SH-SY5Y (cell line): ENCODE measurements at regions not wholly inside any gene's neighbourhood (a gene's known extent, or its start where the extent isn't known, plus 50 kb on each side); places are given as distances from the start of the nearest gene placed in this dataset.

ENCODE experiments used
- GATA2 ChIP-seq: IDR thresholded peaks from 2 replicates; pipeline ENCODE4 v1.6.1; 2011; ENCODE audit warnings: mild to moderate bottlenecking, low read depth, low read length
- GATA3 ChIP-seq: IDR thresholded peaks from 2 replicates; pipeline ENCODE4 v1.6.1; 2011; ENCODE audit warnings: low read depth, mild to moderate bottlenecking, low read length, moderate library complexity

DNA sequence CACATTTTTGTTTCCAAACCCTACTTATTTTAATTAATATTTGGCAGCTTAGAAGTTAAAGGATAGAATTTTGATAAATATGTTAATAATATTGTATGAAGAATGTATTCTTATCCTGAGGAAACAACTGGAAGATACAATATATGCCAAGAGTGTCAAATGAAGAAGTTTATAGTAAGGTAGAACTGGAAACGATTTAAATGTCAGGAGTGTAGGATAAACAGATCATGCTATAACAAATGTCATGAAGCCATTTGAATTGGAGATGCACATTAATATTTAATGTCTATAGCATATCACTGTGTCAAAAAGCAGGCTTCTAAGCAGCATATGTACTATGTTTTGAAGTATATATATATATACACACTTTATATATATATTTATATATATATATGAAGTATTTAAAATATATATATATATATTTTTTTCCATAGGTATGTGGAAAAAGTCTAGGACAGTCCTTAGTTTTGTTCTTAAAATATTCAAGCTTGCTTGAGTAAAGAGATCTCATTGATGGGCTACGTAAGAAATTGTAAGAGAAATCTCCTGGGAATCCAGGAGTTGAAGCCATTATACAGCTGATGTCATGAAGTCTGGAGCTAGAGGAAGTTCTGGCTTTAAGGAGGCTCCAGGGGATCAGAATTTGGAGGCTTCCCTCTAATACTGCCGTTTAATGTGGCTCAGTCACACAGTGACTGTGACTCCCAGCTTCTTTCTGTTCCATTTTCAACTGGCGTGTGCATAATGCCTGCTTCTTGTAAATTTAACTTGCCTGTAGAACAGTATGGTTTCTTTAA is 79.9 kb upstream of the MYCBP2 start:
- TF ChIP-seq GATA2 (no peak), GATA3 (no peak)

DNA sequence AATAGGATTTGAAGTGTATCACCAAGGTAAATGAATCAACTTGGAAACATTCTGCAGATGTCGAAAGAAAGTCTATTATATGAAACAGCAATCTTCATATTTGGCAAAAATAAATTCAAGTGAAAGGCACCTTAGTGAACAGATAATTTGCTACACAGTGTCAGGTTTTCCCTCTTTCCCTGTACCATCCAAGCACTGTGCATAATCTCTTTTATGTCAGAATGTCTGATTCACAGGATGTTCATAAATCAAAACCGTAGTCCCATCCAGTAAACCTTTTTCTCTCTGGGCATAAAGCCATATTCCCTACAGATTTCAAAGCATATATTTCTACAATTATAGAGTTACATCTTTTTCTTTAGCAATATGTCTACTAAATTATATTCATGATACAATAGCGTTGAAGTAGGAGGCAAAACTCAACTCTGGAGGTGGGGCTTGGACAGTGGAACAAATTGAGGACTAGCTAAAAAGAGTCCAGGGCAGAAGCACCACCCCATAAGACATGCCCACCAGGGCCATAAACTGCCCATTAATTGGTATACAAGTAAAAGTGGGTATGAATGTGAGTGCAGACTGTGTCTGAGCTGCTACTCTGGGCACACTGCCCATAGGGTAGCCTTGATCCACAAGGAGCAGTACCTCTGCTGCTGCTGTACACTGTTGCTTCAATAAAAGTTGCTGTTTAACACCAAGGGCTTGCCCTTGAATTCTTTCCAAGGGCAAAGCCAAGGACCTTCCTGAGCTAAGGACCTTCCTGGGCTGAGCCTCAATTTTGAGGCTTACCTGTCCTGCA is 72.1 kb upstream of the MYCBP2 start:
- TF ChIP-seq GATA2 (no peak), GATA3 (no peak)

DNA sequence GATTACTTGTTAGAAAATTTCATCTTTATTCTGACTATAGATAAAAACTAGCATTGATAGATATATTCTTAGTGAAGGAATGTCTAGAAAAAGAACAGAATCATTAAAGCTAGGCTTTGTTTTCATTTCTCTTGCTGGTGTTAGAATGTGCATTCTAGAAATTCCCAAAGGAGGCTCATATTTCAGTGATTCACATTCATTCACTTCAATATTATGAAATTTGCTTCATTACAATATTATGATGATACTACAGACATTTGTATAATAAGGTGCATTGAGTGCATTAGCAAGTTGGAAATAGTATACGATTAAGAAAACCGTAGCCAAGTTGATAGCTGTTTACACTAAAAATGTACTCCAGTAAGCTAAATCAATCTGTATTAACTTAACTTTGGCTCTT is 70.7 kb upstream of the MYCBP2 start:
- no peak for TF ChIP-seq GATA3
- no peak for TF ChIP-seq GATA2

DNA sequence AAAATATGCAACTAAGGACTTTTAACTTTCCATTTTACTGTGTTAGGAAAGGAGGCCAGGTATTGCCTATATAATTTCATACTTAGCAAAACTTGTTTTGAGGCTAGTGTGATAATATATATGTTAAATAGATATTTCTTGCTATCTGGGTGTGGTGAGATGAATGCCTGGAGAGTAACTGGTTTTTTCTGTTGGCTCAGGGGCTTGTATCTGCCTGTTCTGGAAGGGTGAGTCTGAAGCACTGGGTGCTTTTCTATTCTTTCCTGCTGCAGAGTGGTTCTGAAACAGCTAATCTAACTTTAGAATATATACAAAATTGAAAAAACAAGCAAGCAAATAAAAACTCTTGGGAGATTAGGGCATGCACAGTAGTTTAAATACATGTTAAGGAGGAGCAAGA is 64.6 kb upstream of the MYCBP2 start:
- TF ChIP-seq GATA3 (no peak), GATA2 (no peak)

DNA sequence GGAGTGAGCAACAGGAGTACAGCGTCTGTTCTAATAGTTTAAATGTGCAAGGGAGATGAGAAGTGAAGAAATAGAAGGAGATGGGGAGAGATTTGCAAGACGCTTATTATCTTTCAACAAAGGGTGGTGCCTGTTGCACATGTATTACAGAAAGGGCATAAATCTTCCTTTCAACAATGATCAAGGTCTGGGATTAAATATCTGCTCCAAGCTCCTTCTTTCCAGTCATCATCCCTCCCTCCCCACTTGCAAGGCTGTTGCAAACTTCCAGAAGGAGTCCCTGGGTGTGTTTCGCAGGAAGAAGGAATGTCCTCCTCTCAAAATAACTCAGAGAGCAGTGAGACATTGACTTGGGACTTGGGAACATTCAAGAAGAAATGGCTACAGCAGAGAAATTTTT is 63.5 kb upstream of the MYCBP2 start:
- TF ChIP-seq GATA2 (no peak), GATA3 (no peak)

DNA sequence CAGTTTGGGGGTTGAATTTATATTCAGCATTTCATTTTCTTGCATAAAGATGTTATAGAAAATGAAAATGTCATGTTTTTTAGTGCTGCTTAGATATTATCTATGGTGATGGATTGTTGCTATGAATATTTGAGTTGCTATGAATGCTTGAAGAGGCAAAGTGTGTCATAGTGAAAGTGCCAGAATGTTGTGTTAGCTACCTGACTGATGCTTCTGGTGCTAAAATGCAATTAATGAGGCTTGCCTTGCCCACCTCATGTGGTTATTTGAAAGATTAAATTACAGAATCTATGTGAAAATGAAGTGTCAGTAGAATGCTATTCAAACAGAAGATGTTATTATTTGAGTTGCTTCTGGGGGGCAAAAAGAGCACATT is 62.7 kb upstream of the MYCBP2 start:
- TF ChIP-seq GATA2 (no peak), GATA3 (no peak)

DNA sequence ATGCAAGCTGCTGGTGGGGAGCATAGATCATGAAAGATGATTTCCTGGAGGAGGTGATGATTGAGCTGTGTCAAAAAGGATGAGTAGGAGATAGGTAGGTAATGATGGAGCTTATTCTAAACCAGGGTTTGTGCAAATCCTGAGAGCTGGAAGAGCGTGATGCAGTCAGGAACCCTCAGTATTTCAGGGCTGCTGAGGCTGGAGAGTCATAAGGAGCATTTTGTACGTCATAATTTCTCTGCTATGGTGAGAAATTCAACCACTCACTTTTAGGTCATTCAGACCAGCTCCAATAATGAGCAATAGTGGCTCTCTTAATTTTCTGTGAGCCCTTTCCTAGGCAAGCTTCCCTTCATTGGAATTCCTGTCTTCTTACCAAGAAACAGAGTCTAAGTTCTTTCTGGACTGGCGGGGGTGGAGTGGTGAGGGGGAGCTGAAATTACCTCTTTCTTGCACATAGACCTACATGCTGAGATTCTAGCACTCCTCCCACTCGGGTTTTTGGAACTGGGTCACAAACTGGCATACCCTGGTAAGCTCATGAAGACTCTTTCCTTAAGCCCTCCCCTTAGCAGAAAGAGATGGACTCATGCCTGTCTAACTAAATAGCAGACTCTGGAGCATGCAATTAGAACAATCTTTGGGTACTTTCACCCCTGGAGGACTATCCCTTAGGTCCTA is 62.2 kb upstream of the MYCBP2 start:
- TF ChIP-seq GATA3 (no peak), GATA2 (no peak)

DNA sequence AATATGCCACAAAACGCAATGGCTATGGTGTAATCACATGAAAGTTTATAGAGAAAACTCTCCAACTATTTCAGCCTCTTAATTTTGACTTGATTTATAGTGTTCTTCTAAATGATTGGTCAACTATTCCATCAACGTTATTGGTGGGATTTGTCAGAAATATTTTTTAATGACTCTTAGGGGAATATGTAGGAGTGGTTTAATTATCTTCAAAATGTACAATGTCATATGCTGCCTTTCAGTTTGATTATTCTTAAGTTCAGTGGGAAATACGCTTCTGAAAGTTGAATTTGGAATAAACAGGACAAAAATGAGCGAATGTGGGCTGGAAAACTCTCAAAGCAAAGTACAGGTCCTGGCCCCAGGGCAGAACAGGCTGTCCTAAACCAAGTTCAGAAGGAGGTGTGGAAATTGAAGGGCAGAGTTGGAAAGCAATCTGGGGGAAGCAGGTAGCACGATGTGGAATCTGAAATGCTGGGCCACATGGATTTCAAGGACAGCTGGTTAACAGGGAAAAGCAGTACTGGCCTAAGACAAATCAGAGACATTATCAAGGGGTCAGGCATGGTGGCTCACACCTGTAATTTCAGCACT is 60.8 kb upstream of the MYCBP2 start:
- TF ChIP-seq GATA3: no peak
- no peak for TF ChIP-seq GATA2

DNA sequence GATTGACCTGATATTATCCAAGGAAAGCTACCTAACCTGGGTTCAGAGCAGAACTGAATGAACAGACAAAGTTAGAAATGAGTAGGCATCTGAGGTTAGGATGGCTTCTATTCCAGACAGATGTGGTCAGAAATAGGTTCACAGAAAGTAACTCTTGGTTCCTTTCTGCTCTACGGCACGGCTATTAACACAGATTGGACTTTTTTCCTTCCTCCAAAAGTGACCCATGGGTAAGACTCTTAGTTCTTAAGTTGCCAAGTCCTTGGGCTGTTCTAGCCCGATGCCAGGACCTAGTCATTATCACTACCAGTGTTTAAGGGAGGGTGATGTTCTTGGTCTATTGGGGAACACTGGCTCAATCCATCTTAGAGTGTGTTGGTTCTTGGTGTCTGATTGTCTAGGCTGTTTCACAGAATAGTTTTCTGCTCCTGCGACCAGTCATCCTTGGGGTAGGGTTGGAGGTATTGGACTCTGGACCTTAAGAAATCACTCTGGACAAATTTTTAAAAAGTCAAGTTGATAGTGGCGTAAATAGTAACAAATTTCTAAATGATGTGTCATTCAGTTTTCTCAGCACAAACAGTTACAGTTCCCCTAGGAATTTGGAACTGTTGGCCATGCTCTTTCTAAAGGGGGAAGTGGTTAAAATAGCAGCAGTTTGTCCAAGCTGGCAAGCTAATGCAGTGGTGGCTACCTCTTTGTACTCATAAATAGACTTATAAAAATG is 60.1 kb upstream of the MYCBP2 start:
- no peak for TF ChIP-seq GATA2
- TF ChIP-seq GATA3: no peak

DNA sequence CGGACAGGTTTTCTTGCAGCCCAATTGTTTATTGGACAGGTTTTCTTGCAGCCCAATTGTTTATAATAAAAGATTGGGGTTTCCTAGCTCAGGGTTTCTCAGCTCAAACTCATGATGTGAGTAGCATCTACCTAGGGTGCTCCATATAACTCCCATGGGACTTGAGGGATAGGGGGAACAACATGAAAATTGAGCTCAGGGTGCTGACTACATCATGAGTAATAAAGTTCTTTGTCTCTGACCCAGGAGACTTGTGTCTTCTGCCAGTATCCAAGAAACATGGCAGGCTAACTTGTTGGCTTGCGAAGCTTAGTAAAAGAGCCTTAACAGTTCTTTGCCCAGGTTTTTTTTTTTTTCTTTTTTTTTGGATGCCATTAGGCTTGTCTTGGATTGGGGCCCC is 59.2 kb upstream of the MYCBP2 start:
- TF ChIP-seq GATA3 (no peak), GATA2 (no peak)

DNA sequence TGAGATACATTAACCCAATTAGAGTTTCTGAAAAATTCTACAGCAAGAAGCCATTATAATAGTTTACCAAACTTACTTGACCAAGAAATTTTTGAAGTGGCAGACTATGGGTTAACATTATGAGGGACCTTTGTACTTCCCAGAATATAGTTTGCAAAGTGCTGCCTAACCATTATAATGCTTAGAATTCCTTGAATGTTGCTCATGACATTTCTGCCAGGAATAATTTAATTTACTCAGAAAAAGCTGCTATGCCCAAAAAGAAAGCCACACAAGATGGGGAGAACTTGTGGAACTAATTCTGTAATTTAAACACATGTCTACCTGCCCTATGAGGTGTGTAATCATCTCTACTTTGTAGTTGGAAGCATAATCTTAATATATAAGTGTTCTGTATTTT is 58.1 kb upstream of the MYCBP2 start:
- TF ChIP-seq GATA2 (no peak), GATA3 (no peak)

DNA sequence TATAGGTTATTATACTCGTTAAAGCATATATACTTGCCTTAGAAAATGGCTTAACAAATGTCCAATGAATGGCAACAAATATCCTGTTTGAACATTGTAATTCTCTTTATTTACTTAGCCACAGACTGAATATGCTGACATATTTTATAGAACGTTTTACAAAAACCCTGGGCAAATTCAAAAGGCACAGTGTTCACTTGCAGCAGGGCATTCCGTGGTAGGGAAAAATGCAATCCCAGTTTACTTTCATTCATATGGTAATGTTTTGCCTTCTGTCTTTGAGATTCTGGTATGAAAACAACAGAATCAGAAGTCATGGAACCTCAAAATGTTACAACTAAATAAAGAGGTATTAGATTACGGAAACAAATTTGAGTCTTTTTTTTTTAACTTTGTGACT is 56.2 kb upstream of the MYCBP2 start:
- no peak for TF ChIP-seq GATA3
- no peak for TF ChIP-seq GATA2

DNA sequence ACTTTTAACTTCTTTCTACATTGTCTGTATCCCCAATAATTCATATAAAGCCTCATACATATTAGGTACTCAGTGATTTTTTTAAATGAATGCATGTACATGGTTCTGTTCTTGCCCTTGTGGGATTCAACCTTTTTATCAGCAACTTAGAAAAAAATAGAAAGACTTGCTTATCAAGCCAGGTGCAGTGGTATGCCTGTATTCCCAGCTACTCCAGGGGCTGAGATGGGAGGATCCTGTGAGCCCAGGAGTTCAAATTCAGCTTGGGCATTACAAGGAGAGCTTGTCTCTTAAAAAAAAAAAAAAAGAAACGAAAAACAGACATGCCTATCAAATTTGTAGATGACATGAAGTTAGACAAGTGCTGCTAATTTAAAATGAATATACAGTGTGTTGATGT is 54.2 kb upstream of the MYCBP2 start:
- TF ChIP-seq GATA2 (no peak), GATA3 (no peak)

DNA sequence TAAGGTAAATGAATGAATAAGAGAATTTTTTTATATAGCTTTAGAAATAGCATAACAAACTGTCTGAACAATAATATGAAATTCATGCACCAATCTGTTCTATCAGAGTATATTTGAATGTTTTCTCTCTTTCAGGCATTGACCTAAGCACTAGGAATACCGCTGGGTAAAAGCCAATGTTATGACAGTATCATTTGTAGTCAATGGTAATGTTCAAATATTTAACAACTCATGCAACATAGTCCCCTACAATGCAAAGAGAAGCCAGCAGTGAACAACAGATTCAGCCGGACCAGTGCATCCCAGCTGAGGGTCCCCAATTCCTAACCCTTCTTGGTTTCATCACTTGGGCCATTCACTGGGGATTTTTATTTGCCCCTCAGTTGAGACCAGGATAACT is 52.6 kb upstream of the MYCBP2 start:
- no peak for TF ChIP-seq GATA2
- no peak for TF ChIP-seq GATA3

DNA sequence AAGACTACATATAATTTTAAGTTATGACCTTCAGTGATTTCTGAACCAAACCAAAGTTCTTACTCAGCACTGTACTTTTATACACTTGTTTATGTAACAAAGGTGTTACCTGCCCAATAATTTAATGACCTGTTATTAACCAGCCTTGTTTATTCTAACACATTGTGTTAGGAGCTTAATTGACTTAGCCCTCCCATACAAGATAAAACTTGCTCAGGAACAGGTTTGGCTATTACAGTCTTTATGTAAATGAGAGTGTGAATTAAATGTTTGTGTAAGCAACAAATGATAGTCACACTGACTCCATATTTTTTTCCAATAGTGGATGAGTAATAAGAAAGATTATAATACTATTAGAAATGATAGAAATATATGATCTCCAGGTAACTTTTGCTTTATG is 51.8 kb upstream of the MYCBP2 start:
- TF ChIP-seq GATA3 (no peak), GATA2 (no peak)
